HG03520 (cell line): ENCODE measurements at regions not wholly inside any gene's neighbourhood (a gene's known extent, or its start where the extent isn't known, plus 50 kb on each side); places are given as distances from the start of the nearest gene placed in this dataset.

ENCODE experiments used
- ATAC-seq: cut with Tn5 transposase; IDR thresholded peaks from one replicate; pipeline ENCODE4 v1.9.1; 2021; ENCODE audit warnings: mild to moderate bottlenecking, moderate library complexity; ENCODE audit not compliant: unreplicated experiment

GRCh38 chr6:54440549-54440948 is 132.3 kb downstream of the TINAG start:
- no peak for ATAC-seq

GRCh38 chr6:54441020-54441419 is 132.8 kb downstream of the TINAG start:
- no peak for ATAC-seq

GRCh38 chr6:54441687-54442248 is 133.5 kb downstream of the TINAG start:
- ATAC-seq: no peak

GRCh38 chr6:54445207-54445606 is 137.0 kb downstream of the TINAG start:
- ATAC-seq: no peak

- ATAC-seq: no peak
Measured at GRCh38 chr6:54448617-54449016, 140.4 kb downstream of the TINAG start.

GRCh38 chr6:54451516-54451915 is 143.3 kb downstream of the TINAG start:
- no peak for ATAC-seq

GRCh38 chr6:54463354-54464024 is 155.2 kb downstream of the TINAG start:
- no peak for ATAC-seq

- no peak for ATAC-seq
Measured at GRCh38 chr6:54465649-54466300, 157.5 kb downstream of the TINAG start.

- no peak for ATAC-seq
Measured at GRCh38 chr6:54467384-54467783, 159.1 kb downstream of the TINAG start.

- ATAC-seq: no peak
Measured at GRCh38 chr6:54473328-54473727, 165.1 kb downstream of the TINAG start.

- ATAC-seq: no peak
Measured at GRCh38 chr6:54474898-54475297, 166.7 kb downstream of the TINAG start.

GRCh38 chr6:54481091-54481490 is 172.8 kb downstream of the TINAG start:
- ATAC-seq: no peak

- no peak for ATAC-seq
Measured at GRCh38 chr6:54491431-54491830, 183.2 kb downstream of the TINAG start.

- no peak for ATAC-seq
Measured at GRCh38 chr6:54493138-54493537, 184.9 kb downstream of the TINAG start.

- no peak for ATAC-seq
Measured at GRCh38 chr6:54503144-54503543, 194.9 kb downstream of the TINAG start.

GRCh38 chr6:54515013-54515412 is 206.8 kb downstream of the TINAG start:
- ATAC-seq: no peak

- no peak for ATAC-seq
Measured at GRCh38 chr6:54515713-54516112, 207.5 kb downstream of the TINAG start.

- ATAC-seq: no peak
Measured at GRCh38 chr6:54516321-54516720, 208.1 kb downstream of the TINAG start.

GRCh38 chr6:54519161-54519560 is 210.9 kb downstream of the TINAG start:
- no peak for ATAC-seq

- ATAC-seq: no peak
Measured at GRCh38 chr6:54525731-54526130, 217.5 kb downstream of the TINAG start.

GRCh38 chr6:54533567-54533966 is 225.3 kb downstream of the TINAG start:
- no peak for ATAC-seq

- no peak for ATAC-seq
Measured at GRCh38 chr6:54535568-54535967, 227.3 kb downstream of the TINAG start.
